ENCODE measurements at regions not wholly inside any gene's neighbourhood (a gene's known extent, or its start where the extent isn't known, plus 50 kb on each side); places are given as distances from the start of the nearest gene placed in this dataset.

GRCh38 chr10:105391670-105392351 is 750.7 kb downstream of the SORCS3 start:
- no peaks in the 10 kb centered on the region for H3K27me3 Mint-ChIP-seq
- H3K4me3 Mint-ChIP-seq = no peak overlapping the region
- H3K36me3 Mint-ChIP-seq = no peaks in the 10 kb centered on the region
- ATAC-seq = no peak
- H3K4me1 Mint-ChIP-seq = no peaks in the 10 kb centered on the region
- H3K9me3 Mint-ChIP-seq = peaks cover 3% of the 10 kb centered on the region
- no peak overlapping the region for H3K27ac Mint-ChIP-seq

- peaks cover 3% of the 10 kb centered on the region for H3K9me3 Mint-ChIP-seq
- no peak overlapping the region for H3K4me3 Mint-ChIP-seq
- ATAC-seq = no peak
- no peaks in the 10 kb centered on the region for H3K4me1 Mint-ChIP-seq
- no peak overlapping the region for H3K27ac Mint-ChIP-seq
- H3K27me3 Mint-ChIP-seq = no peaks in the 10 kb centered on the region
- H3K36me3 Mint-ChIP-seq = no peaks in the 10 kb centered on the region
Observed at GRCh38 chr10:105387971-105388370, 746.9 kb downstream of the SORCS3 start.

DNA sequence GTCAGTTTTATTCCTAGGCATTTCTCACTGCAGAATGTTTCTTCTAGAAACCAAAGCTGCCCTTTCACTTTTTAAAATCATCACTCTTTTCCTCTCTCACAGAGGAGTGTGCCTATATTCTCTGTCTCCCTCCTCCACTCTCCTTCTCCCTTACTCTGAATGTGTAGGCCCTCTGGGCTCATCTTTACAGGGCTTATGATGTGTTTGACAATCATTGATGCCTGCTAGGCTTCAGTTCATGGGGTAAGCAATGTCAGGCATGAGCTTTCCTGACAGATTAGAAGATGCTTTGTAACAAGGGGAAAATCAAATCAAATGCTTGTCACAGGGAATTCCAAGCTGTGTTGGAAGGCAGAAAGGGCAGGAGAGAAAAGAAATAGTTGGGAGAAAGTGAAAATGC is 742.9 kb downstream of the SORCS3 start:
- ATAC-seq = no peak
- Mint-ChIP-seq H3K36me3 (no peaks in the 10 kb centered on the region), H3K27me3 (no peaks in the 10 kb centered on the region), H3K27ac (no peak overlapping the region), H3K4me1 (no peaks in the 10 kb centered on the region), H3K4me3 (no peak overlapping the region), H3K9me3 (no peaks in the 10 kb centered on the region)

DNA sequence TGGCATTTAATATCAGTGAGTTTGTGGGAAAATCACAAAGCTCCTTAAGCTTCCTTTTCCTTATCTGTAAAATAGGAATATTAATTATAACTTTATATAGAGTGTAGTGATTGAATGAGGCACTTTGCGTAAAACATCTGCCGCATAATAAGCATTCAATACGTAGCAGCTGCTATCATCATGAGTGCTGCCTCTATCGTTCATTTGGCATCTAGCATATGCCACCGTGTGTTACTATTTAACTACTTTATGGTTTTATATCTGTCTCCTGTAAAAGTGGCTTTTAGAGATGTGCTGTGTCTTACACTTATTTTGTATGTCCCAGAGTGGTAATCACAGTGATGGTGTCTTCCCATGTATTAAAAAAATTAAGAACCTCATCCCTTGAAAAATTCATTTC is 729.6 kb downstream of the SORCS3 start:
- no peak for ATAC-seq
- no peaks in the 10 kb centered on the region for H3K4me1 Mint-ChIP-seq
- H3K4me3 Mint-ChIP-seq = no peak overlapping the region
- peaks cover 3% of the 10 kb centered on the region for H3K9me3 Mint-ChIP-seq
- no peak overlapping the region for H3K27ac Mint-ChIP-seq
- no peaks in the 10 kb centered on the region for H3K36me3 Mint-ChIP-seq
- H3K27me3 Mint-ChIP-seq = no peaks in the 10 kb centered on the region

DNA sequence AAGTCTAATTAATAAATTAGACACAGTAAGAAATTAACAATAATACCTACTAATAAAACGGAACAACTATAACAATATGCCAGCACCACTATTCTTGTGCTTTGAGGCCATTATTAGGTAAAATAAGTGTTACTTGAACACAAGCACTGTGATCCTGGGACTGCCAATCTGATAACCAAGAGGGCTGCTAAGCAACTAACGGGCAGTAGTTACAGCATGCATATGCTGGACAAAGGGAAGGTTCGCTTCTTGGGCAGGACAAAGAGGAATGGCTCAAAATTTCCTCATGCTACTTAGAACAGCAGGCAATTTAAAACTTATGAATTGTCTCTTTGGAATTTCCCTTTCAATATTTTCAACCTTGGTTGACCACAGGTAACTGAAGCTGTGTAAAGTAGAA is 718.6 kb downstream of the SORCS3 start:
- no peak overlapping the region for H3K27ac Mint-ChIP-seq
- no peaks in the 10 kb centered on the region for H3K4me1 Mint-ChIP-seq
- no peaks in the 10 kb centered on the region for H3K36me3 Mint-ChIP-seq
- peaks cover 10% of the 10 kb centered on the region for H3K9me3 Mint-ChIP-seq
- no peak overlapping the region for H3K4me3 Mint-ChIP-seq
- H3K27me3 Mint-ChIP-seq = no peaks in the 10 kb centered on the region
- ATAC-seq = no peak

DNA sequence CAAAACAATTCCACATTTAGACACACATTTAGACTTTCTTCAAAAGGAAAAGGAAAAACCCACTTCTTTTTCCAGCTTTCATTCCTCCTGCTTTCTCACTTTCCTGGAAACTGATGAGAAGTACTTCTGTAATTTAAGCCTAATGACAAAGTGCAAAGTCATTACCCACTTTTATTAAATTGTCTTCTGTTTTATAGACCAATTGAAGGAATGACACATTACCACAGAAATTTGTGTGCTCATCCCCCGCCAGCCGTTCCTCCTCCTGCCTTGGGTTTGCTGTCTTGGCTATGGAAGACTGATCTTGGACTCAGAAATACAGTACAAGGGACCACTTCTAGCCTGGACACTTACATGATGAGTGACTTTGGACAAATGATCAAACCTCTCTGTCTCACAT is 717.8 kb downstream of the SORCS3 start:
- ATAC-seq = no peak
- Mint-ChIP-seq H3K4me3 (no peak overlapping the region), H3K9me3 (peaks cover 11% of the 10 kb centered on the region), H3K4me1 (no peaks in the 10 kb centered on the region), H3K36me3 (no peaks in the 10 kb centered on the region), H3K27ac (no peak overlapping the region), H3K27me3 (no peaks in the 10 kb centered on the region)

GRCh38 chr10:105356626-105357025 is 715.5 kb downstream of the SORCS3 start:
- ATAC-seq = no peak
- no peak overlapping the region for H3K27ac Mint-ChIP-seq
- no peaks in the 10 kb centered on the region for H3K27me3 Mint-ChIP-seq
- H3K36me3 Mint-ChIP-seq = no peaks in the 10 kb centered on the region
- no peak overlapping the region for H3K4me3 Mint-ChIP-seq
- peaks cover 15% of the 10 kb centered on the region for H3K9me3 Mint-ChIP-seq
- no peaks in the 10 kb centered on the region for H3K4me1 Mint-ChIP-seq

GRCh38 chr10:105354010-105354409 is 712.9 kb downstream of the SORCS3 start:
- no peaks in the 10 kb centered on the region for H3K27me3 Mint-ChIP-seq
- no peak for ATAC-seq
- no peak overlapping the region for H3K4me3 Mint-ChIP-seq
- peaks cover 10% of the 10 kb centered on the region for H3K9me3 Mint-ChIP-seq
- no peak overlapping the region for H3K27ac Mint-ChIP-seq
- H3K36me3 Mint-ChIP-seq = no peaks in the 10 kb centered on the region
- no peaks in the 10 kb centered on the region for H3K4me1 Mint-ChIP-seq

- H3K27me3 Mint-ChIP-seq = no peaks in the 10 kb centered on the region
- no peaks in the 10 kb centered on the region for H3K36me3 Mint-ChIP-seq
- no peak for ATAC-seq
- H3K4me1 Mint-ChIP-seq = no peaks in the 10 kb centered on the region
- no peak overlapping the region for H3K27ac Mint-ChIP-seq
- peaks cover 10% of the 10 kb centered on the region for H3K9me3 Mint-ChIP-seq
- H3K4me3 Mint-ChIP-seq = no peak overlapping the region
Observed at GRCh38 chr10:105352827-105353226, 711.7 kb downstream of the SORCS3 start.

DNA sequence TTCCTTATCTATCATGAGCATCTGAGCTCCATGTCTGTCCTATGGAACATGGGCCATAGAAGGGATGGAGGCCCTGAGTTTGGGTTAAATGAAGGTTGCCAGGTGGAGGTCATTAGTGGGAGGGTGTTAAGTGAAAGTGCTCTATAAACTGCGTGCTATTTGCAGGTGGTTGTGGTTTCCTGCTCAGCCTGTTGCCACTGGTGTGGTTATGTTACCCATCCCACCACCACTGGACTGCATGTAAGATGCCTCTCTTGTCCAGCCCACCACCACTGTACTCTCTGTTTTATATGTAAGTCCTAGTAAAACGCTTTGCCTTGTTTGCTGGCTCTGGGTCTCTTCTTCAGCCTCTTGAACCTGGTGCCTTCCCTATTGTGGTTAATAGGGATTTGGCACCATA is 711.2 kb downstream of the SORCS3 start:
- Mint-ChIP-seq H3K4me3 (no peak overlapping the region), H3K27ac (no peak overlapping the region), H3K4me1 (no peaks in the 10 kb centered on the region), H3K9me3 (peaks cover 13% of the 10 kb centered on the region), H3K36me3 (no peaks in the 10 kb centered on the region), H3K27me3 (no peaks in the 10 kb centered on the region)
- ATAC-seq = no peak

- Mint-ChIP-seq H3K9me3 (peaks cover 13% of the 10 kb centered on the region), H3K36me3 (no peaks in the 10 kb centered on the region), H3K27me3 (no peaks in the 10 kb centered on the region)
Observed at GRCh38 chr10:105351187-105351586, 710.1 kb downstream of the SORCS3 start.

GRCh38 chr10:105347487-105347886 is 706.4 kb downstream of the SORCS3 start:
- Mint-ChIP-seq H3K9me3 (peaks cover 3% of the 10 kb centered on the region), H3K27ac (no peak overlapping the region), H3K4me1 (no peaks in the 10 kb centered on the region), H3K36me3 (no peaks in the 10 kb centered on the region), H3K4me3 (no peak overlapping the region), H3K27me3 (no peaks in the 10 kb centered on the region)
- no peak for ATAC-seq

More at GRCh38 chr10:105351187-105351586, 710.1 kb downstream of the SORCS3 start:
- no peak for ATAC-seq
- Mint-ChIP-seq H3K27ac (no peak overlapping the region), H3K4me1 (no peaks in the 10 kb centered on the region), H3K4me3 (no peak overlapping the region)

GRCh38 chr10:105342606-105343005 is 701.5 kb downstream of the SORCS3 start:
- H3K36me3 Mint-ChIP-seq = no peaks in the 10 kb centered on the region
- no peaks in the 10 kb centered on the region for H3K4me1 Mint-ChIP-seq
- no peak overlapping the region for H3K4me3 Mint-ChIP-seq
- no peak for ATAC-seq
- H3K9me3 Mint-ChIP-seq = peaks cover 6% of the 10 kb centered on the region
- no peaks in the 10 kb centered on the region for H3K27me3 Mint-ChIP-seq
- no peak overlapping the region for H3K27ac Mint-ChIP-seq

DNA sequence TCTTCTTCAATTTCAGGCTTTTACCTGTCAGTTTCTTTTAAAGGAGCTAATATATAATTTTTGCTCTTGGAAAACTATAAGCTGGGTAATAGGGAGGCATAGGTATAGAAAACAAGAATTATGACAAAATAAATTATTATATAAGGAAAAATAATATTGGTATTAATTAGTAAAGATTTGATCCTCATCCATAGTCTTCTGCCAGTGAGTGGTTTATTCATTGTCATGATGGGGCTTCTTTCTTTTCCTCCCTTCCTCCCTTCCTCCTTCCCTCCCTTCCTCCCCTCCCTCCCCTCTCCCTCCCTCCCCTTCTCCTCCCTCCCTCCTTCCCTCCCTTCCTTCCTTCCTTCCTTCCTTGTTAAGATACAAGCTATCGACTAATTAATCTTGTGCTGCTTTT is 698.6 kb downstream of the SORCS3 start:
- no peaks in the 10 kb centered on the region for H3K27me3 Mint-ChIP-seq
- H3K4me1 Mint-ChIP-seq = no peaks in the 10 kb centered on the region
- no peak for ATAC-seq
- H3K4me3 Mint-ChIP-seq = no peak overlapping the region
- peaks cover 6% of the 10 kb centered on the region for H3K9me3 Mint-ChIP-seq
- no peak overlapping the region for H3K27ac Mint-ChIP-seq
- no peaks in the 10 kb centered on the region for H3K36me3 Mint-ChIP-seq

DNA sequence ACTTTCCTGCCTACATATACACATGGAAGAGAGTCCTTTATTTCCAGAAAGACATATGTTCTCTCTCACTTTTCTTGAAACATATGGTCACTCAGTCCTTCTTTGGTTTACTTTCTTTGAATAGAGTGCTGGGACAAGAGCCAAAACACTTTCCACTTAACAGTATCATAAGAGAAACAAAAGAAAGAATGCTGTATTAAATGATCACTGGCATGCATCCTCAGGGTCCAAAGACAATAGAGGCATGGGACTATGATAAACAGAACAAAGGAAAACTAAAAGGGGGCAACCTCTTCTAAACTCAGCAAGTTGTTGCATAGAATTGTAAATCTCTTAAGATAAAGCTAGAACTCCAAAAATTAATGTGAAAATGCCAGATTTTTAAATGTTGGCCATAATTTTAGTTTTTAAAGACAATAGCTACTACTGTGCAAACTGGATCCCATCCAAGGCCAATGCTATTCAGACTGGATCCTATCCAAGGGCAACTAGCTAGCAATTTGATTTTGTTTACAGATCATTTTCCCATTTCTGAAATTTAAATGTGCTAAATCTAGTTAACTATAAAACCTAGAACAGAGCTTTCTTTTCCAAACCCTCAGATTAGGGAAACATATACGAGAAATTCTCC is 687.5 kb downstream of the SORCS3 start:
- ATAC-seq = no peak
- H3K27ac Mint-ChIP-seq = no peak overlapping the region
- no peak overlapping the region for H3K4me3 Mint-ChIP-seq
- peaks cover 3% of the 10 kb centered on the region for H3K9me3 Mint-ChIP-seq
- no peaks in the 10 kb centered on the region for H3K27me3 Mint-ChIP-seq
- H3K4me1 Mint-ChIP-seq = no peaks in the 10 kb centered on the region
- no peaks in the 10 kb centered on the region for H3K36me3 Mint-ChIP-seq
